Stomach (tissue), 8 donors: ENCODE measurements at regions not wholly inside any gene's neighbourhood (a gene's known extent, or its start where the extent isn't known, plus 50 kb on each side); places are given as distances from the start of the nearest gene placed in this dataset.
"Not testable (repeated sequence)": the region's sequence is repeated elsewhere in the genome, so short reads cannot be mapped to it uniquely, and the experiment has no call there.

Experiments
- DNase-seq, 2 donors: peaks; one replicate each; pipeline versions ENCODE4 v3.0.0 to v3.0.0-alpha.2; 2013 to 2019
- H3K27ac ChIP-seq, 5 donors: fragments of 200-600 bp in 4 of 5; sonication (generic) in 4 of 5; one replicate each; pipeline ENCODE4 v1.5.1; 2013 to 2019; ENCODE audit warnings: mild to moderate bottlenecking in 1 of 5, moderate library complexity in 1 of 5
- H3K27me3 ChIP-seq, 3 donors: fragments of 200-600 bp; sonication (generic); one replicate each; pipeline ENCODE4 v1.5.1; 2017 to 2019; ENCODE audit warnings: mixed run types in 1 of 3
- H3K36me3 ChIP-seq, 4 donors: fragments of 200-600 bp; sonication (generic); 1 replicate in 3 of 4; 2 replicates in 1 of 4; pipeline ENCODE4 v1.5.1; 2016 to 2019
- H3K4me1 ChIP-seq, 4 donors: fragments of 200-600 bp; sonication (generic); one replicate each; pipeline ENCODE4 v1.5.1; 2016 to 2019
- H3K4me3 ChIP-seq, 4 donors: fragments of 200-600 bp; sonication (generic) in 3 of 4; one replicate each; pipeline ENCODE4 v1.5.1; 2016 to 2019; ENCODE audit warnings: mild to moderate bottlenecking in 1 of 4
- H3K9me3 ChIP-seq, 4 donors: fragments of 200-600 bp; sonication (generic); one replicate each; pipeline ENCODE4 v1.5.1; 2016 to 2019
- EP300 ChIP-seq: sonication (generic); formaldehyde crosslinking; IDR thresholded peaks from one replicate; pipeline ENCODE4 v1.6.1; 2017; ENCODE audit warnings: antibody characterized with exemption
- POLR2A ChIP-seq, 4 donors: fragments of 450-650 bp; IDR thresholded peaks; one replicate each; pipeline ENCODE4 v1.6.1; 2016; ENCODE audit warnings: antibody characterized with exemption in 4 of 4, control low read depth in 2 of 4, mild to moderate bottlenecking in 1 of 4, moderate library complexity in 1 of 4
- POLR2AphosphoS5 ChIP-seq, 3 donors: sonication (generic); formaldehyde crosslinking; IDR thresholded peaks; one replicate each; pipeline ENCODE4 v1.6.1; 2016; ENCODE audit warnings: antibody characterized with exemption in 3 of 3
- WGBS, 5 donors: extraction: QIAGEN DNeasy Blood & Tissue Kit in 3 of 5; methylation state at CpG; one replicate each; pipeline versions ENCODE4 v1.1.5 to v1.1.7; 2013 to 2018; 5-methylcytosine and 5-hydroxymethylcytosine counted together
- intact Hi-C: fragments of 100-400 bp; cut with DNase I; formaldehyde crosslinking; loops from one replicate; pipeline ENCODE4 v1.15.1; 2023; ENCODE audit warnings: low total_unique reads
- TF ChIP-seq, protein P1 (sequence below), 7 experiments: fragments of 450-650 bp in 4 of 7; fragments of 200-600 bp in 3 of 7; sonication (generic) in 3 of 7; IDR thresholded peaks; one replicate each; pipeline ENCODE4 v1.5.1; 2016 to 2019; ENCODE audit warnings: antibody characterized with exemption in 7 of 7, control low read depth in 2 of 7, mild to moderate bottlenecking in 1 of 7
- donor health status: healthy with polysubstance abuse.
- donor health status: Bipolar disorder and iron deficiency.
- donor health status: healthy.

DNA sequence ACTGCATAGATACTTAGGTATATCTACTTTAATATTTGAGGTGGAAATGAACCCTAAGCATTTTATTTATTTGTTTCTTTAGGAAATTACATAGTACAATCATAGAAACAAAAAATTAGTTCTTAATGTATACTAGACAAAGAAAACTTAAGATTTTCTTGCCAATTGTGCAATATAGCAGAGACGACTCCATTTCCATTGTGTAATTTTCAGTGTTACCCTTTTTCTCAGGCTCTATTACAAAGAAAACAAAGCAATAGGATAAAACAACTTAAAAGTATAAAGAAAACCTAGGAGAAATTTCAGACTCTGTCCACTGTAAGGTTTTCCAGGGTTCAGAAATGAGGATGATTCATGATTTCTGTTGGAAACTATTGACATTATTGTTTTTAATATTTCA is 89.0 kb upstream of the SERTAD2 start:
- no peak for DNase-seq
- TF ChIP-seq, protein P1, sequence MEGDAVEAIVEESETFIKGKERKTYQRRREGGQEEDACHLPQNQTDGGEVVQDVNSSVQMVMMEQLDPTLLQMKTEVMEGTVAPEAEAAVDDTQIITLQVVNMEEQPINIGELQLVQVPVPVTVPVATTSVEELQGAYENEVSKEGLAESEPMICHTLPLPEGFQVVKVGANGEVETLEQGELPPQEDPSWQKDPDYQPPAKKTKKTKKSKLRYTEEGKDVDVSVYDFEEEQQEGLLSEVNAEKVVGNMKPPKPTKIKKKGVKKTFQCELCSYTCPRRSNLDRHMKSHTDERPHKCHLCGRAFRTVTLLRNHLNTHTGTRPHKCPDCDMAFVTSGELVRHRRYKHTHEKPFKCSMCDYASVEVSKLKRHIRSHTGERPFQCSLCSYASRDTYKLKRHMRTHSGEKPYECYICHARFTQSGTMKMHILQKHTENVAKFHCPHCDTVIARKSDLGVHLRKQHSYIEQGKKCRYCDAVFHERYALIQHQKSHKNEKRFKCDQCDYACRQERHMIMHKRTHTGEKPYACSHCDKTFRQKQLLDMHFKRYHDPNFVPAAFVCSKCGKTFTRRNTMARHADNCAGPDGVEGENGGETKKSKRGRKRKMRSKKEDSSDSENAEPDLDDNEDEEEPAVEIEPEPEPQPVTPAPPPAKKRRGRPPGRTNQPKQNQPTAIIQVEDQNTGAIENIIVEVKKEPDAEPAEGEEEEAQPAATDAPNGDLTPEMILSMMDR (IDR thresholded peaks at IDR 0.05), result no peak
- TF ChIP-seq EP300 (no peak), POLR2A (IDR thresholded peaks at IDR 0.05) (no peak), POLR2AphosphoS5 (IDR thresholded peaks at IDR 0.05) (no peak)
- Histone ChIP-seq H3K4me1 (peaks cover 0 to 8% (median 1%) of the 10 kb centered on the region in 4 donors), H3K27me3 (no peaks in the 10 kb centered on the region), H3K9me3 (no peaks in the 10 kb centered on the region), H3K36me3 (no peaks in the 10 kb centered on the region), H3K4me3 (no peak overlapping the region), H3K27ac (no peak overlapping the region)
- 89 to 96% (median 93%) methylated on average over 1 of the region's 1 CpG for WGBS, 5 donors
- intact Hi-C loops, result no loop called here

DNA sequence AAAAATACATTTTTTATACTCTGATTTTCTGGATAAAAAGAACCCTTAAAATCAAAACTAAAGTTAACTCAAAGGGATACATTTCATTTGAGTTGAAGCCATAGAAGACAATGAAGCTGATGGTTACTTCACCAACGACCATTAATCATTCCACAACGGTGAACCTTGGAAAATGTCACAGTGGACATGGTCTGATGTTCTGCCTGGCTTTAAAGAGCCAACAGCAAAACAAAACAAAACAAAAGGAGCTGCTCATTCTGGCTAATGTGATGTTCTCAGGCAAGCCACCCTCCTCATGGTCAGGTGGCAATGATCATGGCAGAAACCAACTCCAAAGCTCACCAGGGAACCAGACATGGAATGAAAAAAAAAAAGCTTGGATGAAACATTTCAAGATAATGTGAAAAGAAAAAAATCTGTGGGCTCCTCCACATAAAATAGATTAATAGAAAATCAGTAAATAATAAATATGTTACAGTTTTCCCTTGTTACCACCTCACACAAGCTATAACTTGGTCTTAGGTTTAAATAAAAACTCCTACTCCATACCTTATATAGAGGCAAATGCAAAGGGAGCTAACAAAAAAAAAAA is 90.1 kb upstream of the SERTAD2 start:
- TF ChIP-seq, protein P1 (IDR thresholded peaks at IDR 0.05), result no peak
- no peak for TF ChIP-seq POLR2AphosphoS5 (IDR thresholded peaks at IDR 0.05)
- TF ChIP-seq EP300, result no peak
- no peak for TF ChIP-seq POLR2A (IDR thresholded peaks at IDR 0.05)
- WGBS, 5 donors, result 79 to 87% (median 83%) methylated on average over 2 of the region's 2 CpGs
- Histone ChIP-seq H3K9me3 (no peaks in the 10 kb centered on the region), H3K4me1 (peaks cover 0 to 17% (median 4%) of the 10 kb centered on the region in 4 donors), H3K4me3 (no peak overlapping the region), H3K27ac (no peak overlapping the region), H3K27me3 (no peaks in the 10 kb centered on the region), H3K36me3 (no peaks in the 10 kb centered on the region)
- no peak for DNase-seq
- intact Hi-C loops, result no loop called here

DNA sequence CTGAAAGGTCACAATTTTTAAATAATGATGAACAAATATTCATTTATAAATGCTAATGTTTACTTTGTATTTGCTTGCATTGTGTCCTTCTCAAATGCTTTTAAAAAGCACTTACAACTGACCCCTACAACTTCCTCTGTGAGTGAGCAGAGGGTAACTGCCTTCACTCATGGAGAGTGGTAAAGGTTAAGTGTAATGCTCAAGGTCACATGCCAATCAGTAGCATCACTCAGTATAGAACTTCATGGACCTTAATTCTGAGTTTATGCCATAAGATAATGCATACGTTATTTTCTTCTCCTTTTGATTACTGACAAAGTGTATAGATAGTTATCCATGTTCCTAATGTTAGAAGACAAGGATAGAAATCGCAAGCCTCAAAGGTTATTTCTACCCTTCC is 91.8 kb upstream of the SERTAD2 start:
- Histone ChIP-seq H3K9me3 (no peaks in the 10 kb centered on the region), H3K4me3 (no peak overlapping the region), H3K36me3 (no peaks in the 10 kb centered on the region), H3K27ac (no peak overlapping the region), H3K4me1 (peaks cover 0 to 28% (median 13%) of the 10 kb centered on the region in 4 donors), H3K27me3 (no peaks in the 10 kb centered on the region)
- WGBS, 5 donors, result 63 to 77% (median 71%) methylated on average over 2 of the region's 2 CpGs
- intact Hi-C loops, result no loop called here
- TF ChIP-seq POLR2AphosphoS5 (IDR thresholded peaks at IDR 0.05), result no peak
- TF ChIP-seq EP300, result no peak
- TF ChIP-seq, protein P1 (IDR thresholded peaks at IDR 0.05), result no peak
- TF ChIP-seq POLR2A (IDR thresholded peaks at IDR 0.05), result no peak
- no peak for DNase-seq

DNA sequence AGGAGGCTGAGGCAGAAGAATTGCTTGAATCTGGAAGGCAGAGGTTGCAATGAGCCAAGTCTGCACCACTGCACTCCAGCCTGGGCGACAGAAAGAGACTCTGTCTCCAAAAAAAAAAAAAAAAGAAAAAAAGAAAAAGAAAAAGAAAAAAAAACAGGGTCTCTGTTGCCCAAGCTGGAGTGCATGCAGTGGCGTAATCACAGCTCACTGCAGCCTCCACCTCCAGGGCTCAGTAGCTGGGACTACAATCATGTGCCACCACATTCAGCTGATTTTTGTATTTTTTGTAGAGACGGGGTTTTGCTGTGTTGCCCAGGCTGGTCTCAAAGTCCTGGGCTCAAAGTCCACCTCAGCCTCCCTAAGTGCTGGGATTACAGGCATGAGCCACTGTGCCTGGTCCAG is 94.0 kb upstream of the SERTAD2 start:
- 65 to 82% (median 74%) methylated on average over 3 of the region's 3 CpGs for WGBS, 5 donors
- H3K36me3 ChIP-seq, intact Hi-C loops, H3K27me3 ChIP-seq, H3K4me3 ChIP-seq, DNase-seq, H3K27ac ChIP-seq, H3K9me3 ChIP-seq: not testable (repeated sequence)
- H3K4me1 ChIP-seq, result peaks cover 0 to 39% (median 17%) of the 10 kb centered on the region in 4 donors

DNA sequence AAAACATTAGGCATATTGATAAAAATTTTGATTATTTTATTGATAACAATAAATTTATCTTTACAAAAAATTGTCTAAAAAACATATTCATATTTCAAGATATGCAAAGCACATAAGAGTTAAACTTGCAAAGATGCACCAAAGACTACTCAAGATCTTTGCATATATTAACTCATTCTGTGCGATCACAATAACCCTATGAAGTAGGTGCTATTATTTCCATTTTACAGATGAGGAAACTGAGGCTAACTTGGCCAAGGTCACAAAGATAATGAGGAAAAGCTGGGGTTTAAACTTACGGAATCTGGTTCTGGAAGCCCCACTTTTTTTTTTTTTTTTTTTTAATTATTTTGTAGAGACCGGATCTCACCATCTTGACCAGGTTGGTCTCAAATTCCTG is 94.4 kb upstream of the SERTAD2 start:
- H3K27me3 ChIP-seq, result no peaks in the 10 kb centered on the region
- TF ChIP-seq, protein P1 (IDR thresholded peaks at IDR 0.05), result no peak
- TF ChIP-seq POLR2A (IDR thresholded peaks at IDR 0.05) (no peak), EP300 (no peak), POLR2AphosphoS5 (IDR thresholded peaks at IDR 0.05) (no peak)
- H3K4me1 ChIP-seq, result peaks cover 0 to 39% (median 17%) of the 10 kb centered on the region in 4 donors
- peak overlapping the region in 2 of 5 donors; percentile 96 to 99 for H3K27ac ChIP-seq
- H3K9me3 ChIP-seq, result no peaks in the 10 kb centered on the region
- WGBS, 5 donors, result 95 to 99% (median 96%) methylated on average over 3 of the region's 3 CpGs
- DNase-seq, result no peak
- no peak overlapping the region for H3K4me3 ChIP-seq
- intact Hi-C loops, result no loop called here
- no peaks in the 10 kb centered on the region for H3K36me3 ChIP-seq
